SK-MEL-5 (cell line): ENCODE measurements at regions not wholly inside any gene's neighbourhood (a gene's known extent, or its start where the extent isn't known, plus 50 kb on each side); places are given as distances from the start of the nearest gene placed in this dataset.
A peak's percentile ranks its signal among the peaks of the same experiment; 100 is the strongest.
"Not testable (repeated sequence)": the region's sequence is repeated elsewhere in the genome, so short reads cannot be mapped to it uniquely, and the experiment has no call there.

Experiments used
- DNase-seq: peaks from one replicate; pipeline ENCODE4 v3.0.0-alpha.2; 2016; ENCODE audit warnings: low read depth, low spot score
- in situ Hi-C: cut with HindIII; loops from 2 replicates; pipeline ENCODE4 v1.10.0; 2016; ENCODE audit warnings: low sequenced_read_pairs, high pct_unique_total_duplicates, low pct_unique_long_range_greater_than_20kb

- no peak for DNase-seq
Measured at GRCh38 chr22:35138521-35138920, 72.6 kb downstream of the ISX start.

DNA sequence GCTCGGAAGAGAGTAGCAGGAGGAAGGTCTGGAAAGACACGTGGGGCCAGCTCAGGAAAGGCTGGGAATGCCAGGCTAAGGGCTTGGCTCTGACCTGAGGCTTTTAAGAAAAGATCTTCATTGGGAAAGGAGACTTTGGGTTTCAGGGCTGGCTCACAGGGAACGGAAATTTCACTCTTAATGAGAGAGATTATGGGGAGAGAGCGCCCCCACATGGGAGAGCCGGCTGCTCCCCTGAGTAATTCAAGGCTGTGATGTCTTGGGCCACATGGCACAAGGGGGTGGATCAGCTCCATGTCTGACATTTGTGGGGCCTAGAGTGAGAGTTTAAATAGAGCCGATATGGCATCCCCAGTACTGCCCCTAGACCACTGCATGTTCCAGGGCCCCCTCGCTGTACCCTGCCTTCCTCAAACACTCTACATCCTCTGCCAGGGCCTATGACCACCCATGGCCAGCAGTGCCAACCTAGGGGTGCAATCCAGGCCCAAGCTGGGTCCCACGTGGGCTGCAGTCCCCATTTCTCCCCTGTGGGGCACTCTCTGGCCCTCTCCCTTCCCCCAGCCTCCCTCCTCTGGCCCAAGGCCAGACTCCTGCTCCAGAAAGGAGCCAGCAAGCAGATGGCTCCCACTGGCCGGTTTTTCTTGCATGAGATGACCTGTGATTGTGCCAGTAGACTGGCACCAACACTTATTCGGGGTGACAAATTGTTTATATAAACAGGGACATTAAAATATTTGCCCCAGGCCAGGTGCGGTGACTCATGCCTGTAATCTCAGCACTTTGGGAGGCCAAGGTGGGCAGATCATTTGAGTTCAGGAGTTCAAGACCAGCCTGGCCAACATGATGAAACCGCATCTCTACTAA lies 75.2 kb downstream of the ISX start:
- in situ Hi-C loops: no loop called here
- peak; percentile 49 for DNase-seq

More at GRCh38 chr22:35138521-35138920, 72.6 kb downstream of the ISX start:
- in situ Hi-C loops: no loop called here

GRCh38 chr22:35148381-35148780 lies 82.4 kb downstream of the ISX start:
- DNase-seq: no peak
- in situ Hi-C loops: no loop called here

DNA sequence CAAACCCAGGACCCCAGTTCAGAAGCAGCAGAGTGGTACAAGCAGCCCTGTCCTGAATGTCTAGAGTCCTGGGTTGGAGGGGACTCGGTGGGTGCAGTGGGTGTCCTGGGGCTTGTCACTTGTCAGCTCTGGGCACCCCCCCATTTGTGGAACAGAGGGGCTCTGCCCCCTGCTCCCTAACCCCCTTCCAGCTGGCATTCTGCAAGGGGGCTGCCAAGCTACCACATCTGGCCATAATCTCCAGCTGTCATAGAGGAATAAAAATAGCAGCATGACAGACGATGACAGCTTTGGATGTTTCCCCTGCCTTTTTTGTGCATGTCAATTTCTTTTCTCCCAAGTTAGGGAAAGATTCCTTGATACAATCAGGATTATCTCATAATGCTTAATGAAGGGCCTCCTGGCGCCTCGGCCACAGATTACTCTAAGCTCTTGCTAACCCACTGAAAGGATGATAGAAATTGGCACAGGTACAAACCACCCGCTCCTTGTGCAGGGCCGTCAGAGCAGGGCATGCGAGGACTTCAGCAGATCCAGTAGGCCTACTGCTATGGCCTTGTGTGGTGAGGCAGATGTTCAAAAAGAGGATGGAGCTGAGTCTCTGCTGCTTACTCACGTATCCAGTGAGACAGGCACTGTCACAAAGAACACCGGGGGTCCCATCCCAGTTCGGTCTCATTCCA lies 83.0 kb downstream of the ISX start:
- no peak for DNase-seq
- in situ Hi-C loops: no loop called here

GRCh38 chr22:35150183-35151107 lies 84.5 kb downstream of the ISX start:
- peak; percentile 77 for DNase-seq
- in situ Hi-C loops: no loop called here

GRCh38 chr22:35152316-35152715 lies 86.4 kb downstream of the ISX start:
- DNase-seq: peak; percentile 16
- in situ Hi-C loops: no loop called here

DNA sequence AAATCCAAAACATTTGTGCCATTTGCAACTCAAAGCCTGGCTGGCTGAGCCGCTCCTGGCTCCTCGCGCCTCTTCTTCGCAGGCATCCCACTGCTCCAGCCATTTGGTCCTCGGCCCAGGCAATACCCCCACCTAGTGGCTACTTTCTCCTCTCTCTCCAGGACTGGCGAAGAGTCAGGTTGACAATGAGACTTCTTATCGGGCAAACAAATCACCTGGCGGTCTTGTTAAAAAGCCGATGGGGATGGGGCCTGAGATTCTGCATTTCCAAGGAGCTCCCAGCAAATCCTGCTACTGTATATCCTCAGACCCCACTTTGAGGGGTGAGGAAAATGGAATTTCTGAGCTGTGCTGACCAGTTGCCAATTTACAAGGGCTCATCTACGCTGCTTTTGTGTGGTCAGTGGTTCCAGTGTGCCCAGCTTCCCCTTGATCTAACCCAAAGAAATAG lies 89.0 kb downstream of the ISX start:
- in situ Hi-C loops: no loop called here
- DNase-seq: peak; percentile 76

DNA sequence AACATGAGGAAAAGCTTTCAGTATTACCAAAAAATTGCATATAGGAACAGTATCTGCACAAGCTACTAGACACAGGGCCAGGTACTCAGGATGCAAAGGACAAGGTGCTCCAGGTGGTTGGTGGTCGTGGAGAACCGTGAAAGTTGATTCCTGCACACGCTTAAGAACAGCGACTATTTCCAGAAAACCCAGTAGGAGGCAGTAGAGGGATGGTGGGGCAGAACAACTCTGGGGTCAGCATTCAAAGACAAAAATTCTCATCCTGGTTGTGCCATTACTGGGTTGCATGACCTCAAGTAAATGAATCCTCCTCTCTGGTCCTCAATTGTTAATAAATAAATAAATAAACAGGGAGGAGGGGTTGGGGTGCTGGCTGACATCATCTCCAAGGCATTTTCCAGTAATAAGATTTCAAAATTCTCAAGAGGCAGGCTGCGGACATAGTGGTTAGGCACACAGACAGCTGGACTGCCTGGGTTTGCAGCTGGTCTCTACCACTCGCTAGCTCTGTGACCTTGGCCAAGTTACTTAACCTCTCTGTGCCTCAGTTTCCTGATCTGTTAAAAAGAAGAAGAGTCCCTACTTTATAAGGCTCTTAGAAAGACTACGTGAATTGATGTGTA lies 89.6 kb downstream of the ISX start:
- DNase-seq: peak; percentile 20
- in situ Hi-C loops: no loop called here

GRCh38 chr22:35156945-35157344 lies 91.0 kb downstream of the ISX start:
- DNase-seq: no peak
- in situ Hi-C loops: no loop called here

- in situ Hi-C loops: no loop called here
- no peak for DNase-seq
Measured at GRCh38 chr22:35158336-35158735, 92.4 kb downstream of the ISX start.

GRCh38 chr22:35159343-35159742 lies 93.4 kb downstream of the ISX start:
- no peak for DNase-seq
- in situ Hi-C loops: no loop called here

DNA sequence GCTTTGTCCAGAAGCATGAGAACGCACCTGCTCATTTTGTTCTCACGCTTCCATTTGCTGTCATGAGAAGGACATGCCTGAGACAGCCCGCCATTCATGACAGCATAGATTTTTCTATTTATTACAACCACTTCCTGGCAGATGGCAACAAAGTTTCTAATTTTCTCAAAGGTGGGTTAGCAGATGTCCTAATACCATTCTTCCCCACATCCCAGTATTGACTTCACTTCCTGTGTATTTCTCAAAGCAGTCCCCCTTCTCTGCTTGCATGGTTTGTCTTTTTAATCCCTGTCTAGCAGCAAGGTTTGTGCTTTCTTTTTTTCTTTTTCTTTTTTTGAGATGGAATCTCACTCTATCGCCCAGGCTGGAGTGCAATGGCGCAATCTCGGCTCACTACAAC lies 94.3 kb downstream of the ISX start:
- DNase-seq: no peak
- in situ Hi-C loops: no loop called here

DNA sequence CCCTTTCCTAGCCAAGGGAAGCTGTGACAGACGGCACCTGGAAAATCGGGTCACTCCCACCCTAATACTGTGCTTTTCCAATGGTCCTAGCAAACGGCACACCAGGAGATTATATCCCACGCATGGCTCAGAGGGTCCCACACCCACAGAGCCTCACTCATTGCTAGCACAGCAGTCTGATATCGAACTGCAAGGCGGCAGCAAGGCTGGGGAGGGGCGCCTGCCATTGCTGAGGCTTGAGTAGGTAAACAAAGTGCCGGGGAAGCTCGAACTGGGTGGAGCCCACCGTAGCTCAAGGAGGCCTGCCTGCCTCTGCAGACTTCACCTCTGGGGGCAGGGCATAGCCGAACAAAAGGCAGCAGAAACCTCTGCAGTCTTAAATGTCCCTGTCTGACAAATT lies 91.4 kb upstream of the HMGXB4 start:
- in situ Hi-C loops: not testable (repeated sequence)

GRCh38 chr22:35170716-35171697 lies 86.3 kb upstream of the HMGXB4 start:
- no peak for DNase-seq
- in situ Hi-C loops: no loop called here

More for the DNA sequence above, 91.4 kb upstream of the HMGXB4 start:
- DNase-seq: not testable (repeated sequence)

DNA sequence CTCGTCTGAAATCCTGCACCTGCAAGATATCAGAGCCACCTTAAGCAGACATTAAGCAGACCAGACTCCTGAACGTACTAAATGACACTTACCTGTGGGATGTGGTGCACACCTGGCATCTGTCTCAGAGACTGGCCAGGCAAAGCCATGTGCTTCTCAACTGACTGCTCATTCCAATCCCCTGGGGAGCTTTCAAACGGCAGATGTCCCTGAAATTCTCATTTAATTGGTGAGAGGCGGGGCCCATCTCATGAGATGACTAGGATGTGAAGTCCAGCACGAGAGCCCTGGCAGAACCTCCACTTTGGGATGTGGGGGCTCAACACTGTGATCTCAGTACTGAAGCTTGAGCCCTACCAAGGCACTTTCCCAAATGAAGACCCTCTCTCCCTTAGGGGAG lies 84.9 kb upstream of the HMGXB4 start:
- in situ Hi-C loops: no loop called here
- DNase-seq: no peak

- in situ Hi-C loops: no loop called here
- DNase-seq: no peak
Measured at GRCh38 chr22:35173655-35174054, 83.6 kb upstream of the HMGXB4 start.
